ENCODE measurements at regions not wholly inside any gene's neighbourhood (a gene's known extent, or its start where the extent isn't known, plus 50 kb on each side); places are given as distances from the start of the nearest gene placed in this dataset.
"Not testable (repeated sequence)": the region's sequence is repeated elsewhere in the genome, so short reads cannot be mapped to it uniquely, and the experiment has no call there.

DNA sequence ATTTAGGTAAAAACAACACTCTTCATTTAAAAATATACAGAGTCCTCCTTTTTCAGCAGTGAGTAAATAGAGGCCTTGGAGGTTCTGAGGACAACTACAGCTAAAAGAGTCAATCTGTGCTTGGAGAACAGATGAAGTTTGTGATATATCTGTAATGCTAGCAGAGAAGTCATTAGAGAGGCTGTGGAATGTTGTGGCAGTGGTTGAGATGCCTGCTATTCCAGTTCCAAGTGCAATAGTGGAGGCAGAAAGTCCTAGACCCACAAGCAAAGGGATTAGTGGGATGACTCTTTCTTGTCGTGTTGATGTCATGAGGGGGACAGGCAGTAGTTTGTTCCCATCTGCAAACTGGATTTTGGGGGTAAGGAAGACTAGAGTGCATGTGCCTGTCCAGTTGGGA lies 62.1 kb upstream of the EZR start:
- TF ChIP-seq, protein P1, sequence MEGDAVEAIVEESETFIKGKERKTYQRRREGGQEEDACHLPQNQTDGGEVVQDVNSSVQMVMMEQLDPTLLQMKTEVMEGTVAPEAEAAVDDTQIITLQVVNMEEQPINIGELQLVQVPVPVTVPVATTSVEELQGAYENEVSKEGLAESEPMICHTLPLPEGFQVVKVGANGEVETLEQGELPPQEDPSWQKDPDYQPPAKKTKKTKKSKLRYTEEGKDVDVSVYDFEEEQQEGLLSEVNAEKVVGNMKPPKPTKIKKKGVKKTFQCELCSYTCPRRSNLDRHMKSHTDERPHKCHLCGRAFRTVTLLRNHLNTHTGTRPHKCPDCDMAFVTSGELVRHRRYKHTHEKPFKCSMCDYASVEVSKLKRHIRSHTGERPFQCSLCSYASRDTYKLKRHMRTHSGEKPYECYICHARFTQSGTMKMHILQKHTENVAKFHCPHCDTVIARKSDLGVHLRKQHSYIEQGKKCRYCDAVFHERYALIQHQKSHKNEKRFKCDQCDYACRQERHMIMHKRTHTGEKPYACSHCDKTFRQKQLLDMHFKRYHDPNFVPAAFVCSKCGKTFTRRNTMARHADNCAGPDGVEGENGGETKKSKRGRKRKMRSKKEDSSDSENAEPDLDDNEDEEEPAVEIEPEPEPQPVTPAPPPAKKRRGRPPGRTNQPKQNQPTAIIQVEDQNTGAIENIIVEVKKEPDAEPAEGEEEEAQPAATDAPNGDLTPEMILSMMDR (conservative IDR thresholded peaks at IDR 0.05; ENCODE audit: low read length): not testable (repeated sequence)
- not testable (repeated sequence) for TF ChIP-seq EZH2phosphoT487 (IDR thresholded peaks at IDR 0.05; ENCODE audit: borderline replicate concordance)
